ENCODE measurements at regions not wholly inside any gene's neighbourhood (a gene's known extent, or its start where the extent isn't known, plus 50 kb on each side); places are given as distances from the start of the nearest gene placed in this dataset.
A peak's percentile ranks its signal among the peaks of the same experiment; 100 is the strongest.
"Not testable (repeated sequence)": the region's sequence is repeated elsewhere in the genome, so short reads cannot be mapped to it uniquely, and the experiment has no call there.

DNA sequence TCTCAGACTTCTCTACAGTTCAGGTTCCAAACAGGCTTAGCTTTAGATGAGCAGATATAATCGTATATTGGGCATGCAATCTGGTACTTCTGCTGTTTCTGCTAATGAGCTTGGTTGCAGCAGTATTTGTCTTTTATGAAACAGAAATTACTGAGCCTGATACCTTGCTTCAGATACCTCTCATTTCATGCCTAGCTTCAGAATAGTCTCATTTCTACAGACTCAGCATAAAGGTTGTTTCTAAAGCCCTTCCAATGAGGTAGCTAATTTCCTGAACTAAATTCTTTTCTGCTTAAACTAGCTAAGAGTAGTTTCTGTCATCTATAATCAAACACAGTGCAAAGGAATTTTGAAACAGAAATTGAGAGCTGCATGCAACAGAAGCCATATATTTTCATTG is 275.0 kb upstream of the KITLG start:
- Histone ChIP-seq H3K36me3 (replicated peaks; ENCODE audit: insufficient read depth, low read length) (no peaks in the 10 kb centered on the region), H3K9me3 (replicated peaks; ENCODE audit: insufficient read depth, low read length) (no peaks in the 10 kb centered on the region), H3K9ac (ENCODE audit: low read length) (no peak overlapping the region), H2AFZ (ENCODE audit: low read length) (peak overlapping the region; percentile 33; the same call in 1 of the 2 replicates), H3F3A (ENCODE audit: insufficient read depth, low read length) (peaks cover 16% of the 10 kb centered on the region), H3K4me3 (ENCODE audit: low read length) (no peak overlapping the region), H3K79me2 (ENCODE audit: low read length) (no peaks in the 10 kb centered on the region), H3K9me2 (replicated peaks; ENCODE audit: insufficient read depth, low read length) (no peaks in the 10 kb centered on the region), H3K27me3 (replicated peaks; ENCODE audit: insufficient read depth, low read length) (no peaks in the 10 kb centered on the region), H3K4me2 (ENCODE audit: low read depth, low read length) (peak overlapping the region; percentile 51), H3K27ac (ENCODE audit: low read length) (peak overlapping the region; percentile 41; the same call in 1 of the 2 replicates), H4K20me1 (ENCODE audit: insufficient read depth, low read length) (no peaks in the 10 kb centered on the region), H3K4me1 (ENCODE audit: low read length) (peaks cover 21% of the 10 kb centered on the region)
- DNase-seq, result peak; percentile 74
- TF ChIP-seq CTCF (IDR thresholded peaks at IDR 0.05; ENCODE audit: low read length) (no peak), EZH2 (optimal IDR thresholded peaks at IDR 0.05; ENCODE audit: low read depth, low read length) (no peak), EZH2phosphoT487 (IDR thresholded peaks at IDR 0.05; ENCODE audit: low read length) (no peak)

GRCh38 chr12:88854260-88854659 is 274.0 kb upstream of the KITLG start:
- Histone ChIP-seq H3K4me1 (ENCODE audit: low read length) (peaks cover 21% of the 10 kb centered on the region), H3K4me3 (ENCODE audit: low read length) (no peak overlapping the region), H3K36me3 (replicated peaks; ENCODE audit: insufficient read depth, low read length) (no peaks in the 10 kb centered on the region), H3K27me3 (replicated peaks; ENCODE audit: insufficient read depth, low read length) (no peaks in the 10 kb centered on the region), H3F3A (ENCODE audit: insufficient read depth, low read length) (peaks cover 16% of the 10 kb centered on the region), H3K27ac (ENCODE audit: low read length) (no peak overlapping the region), H3K79me2 (ENCODE audit: low read length) (no peaks in the 10 kb centered on the region), H4K20me1 (ENCODE audit: insufficient read depth, low read length) (no peaks in the 10 kb centered on the region), H2AFZ (ENCODE audit: low read length) (no peak overlapping the region), H3K9me2 (replicated peaks; ENCODE audit: insufficient read depth, low read length) (no peaks in the 10 kb centered on the region), H3K4me2 (ENCODE audit: low read depth, low read length) (no peak overlapping the region), H3K9ac (ENCODE audit: low read length) (no peak overlapping the region), H3K9me3 (replicated peaks; ENCODE audit: insufficient read depth, low read length) (no peaks in the 10 kb centered on the region)
- DNase-seq, result no peak
- TF ChIP-seq EZH2 (optimal IDR thresholded peaks at IDR 0.05; ENCODE audit: low read depth, low read length), result no peak
- no peak for TF ChIP-seq EZH2phosphoT487 (IDR thresholded peaks at IDR 0.05; ENCODE audit: low read length)
- TF ChIP-seq CTCF (IDR thresholded peaks at IDR 0.05; ENCODE audit: low read length), result no peak

DNA sequence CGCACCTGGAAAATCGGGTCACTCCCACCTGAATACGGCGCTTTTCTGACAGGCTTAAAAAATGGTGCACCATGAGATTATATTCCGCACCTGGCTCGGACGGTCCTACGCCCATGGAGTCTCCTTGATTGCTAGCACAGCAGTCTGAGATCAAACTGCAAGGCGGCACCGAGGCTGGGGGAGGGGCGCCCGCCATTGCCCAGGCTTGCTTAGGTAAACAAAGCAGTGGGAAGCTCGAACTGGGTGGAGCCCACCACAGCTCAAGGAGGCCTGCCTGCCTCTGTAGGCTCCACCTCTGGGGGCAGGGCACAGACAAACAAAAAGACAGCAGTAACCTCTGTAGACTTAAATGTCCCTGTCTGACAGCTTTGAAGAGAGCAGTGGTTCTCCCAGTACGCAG is 267.0 kb upstream of the KITLG start:
- not testable (repeated sequence) for H3K79me2 ChIP-seq (ENCODE audit: low read length); H2AFZ ChIP-seq (ENCODE audit: low read length); H4K20me1 ChIP-seq (ENCODE audit: insufficient read depth, low read length); H3K4me1 ChIP-seq (ENCODE audit: low read length); H3K9me2 ChIP-seq (replicated peaks; ENCODE audit: insufficient read depth, low read length); H3F3A ChIP-seq (ENCODE audit: insufficient read depth, low read length); DNase-seq; H3K9me3 ChIP-seq (replicated peaks; ENCODE audit: insufficient read depth, low read length); H3K4me2 ChIP-seq (ENCODE audit: low read depth, low read length); H3K9ac ChIP-seq (ENCODE audit: low read length); H3K4me3 ChIP-seq (ENCODE audit: low read length); H3K27me3 ChIP-seq (replicated peaks; ENCODE audit: insufficient read depth, low read length); H3K27ac ChIP-seq (ENCODE audit: low read length); H3K36me3 ChIP-seq (replicated peaks; ENCODE audit: insufficient read depth, low read length)

- no peaks in the 10 kb centered on the region for H3F3A ChIP-seq (ENCODE audit: insufficient read depth, low read length)
- H3K9me2 ChIP-seq (replicated peaks; ENCODE audit: insufficient read depth, low read length), result no peaks in the 10 kb centered on the region
- TF ChIP-seq EZH2phosphoT487 (IDR thresholded peaks at IDR 0.05; ENCODE audit: low read length) (no peak), EZH2 (optimal IDR thresholded peaks at IDR 0.05; ENCODE audit: low read depth, low read length) (no peak), CTCF (IDR thresholded peaks at IDR 0.05; ENCODE audit: low read length) (no peak)
- no peaks in the 10 kb centered on the region for H3K4me1 ChIP-seq (ENCODE audit: low read length)
- no peaks in the 10 kb centered on the region for H3K9me3 ChIP-seq (replicated peaks; ENCODE audit: insufficient read depth, low read length)
- H2AFZ ChIP-seq (ENCODE audit: low read length), result no peak overlapping the region
- no peaks in the 10 kb centered on the region for H3K36me3 ChIP-seq (replicated peaks; ENCODE audit: insufficient read depth, low read length)
- no peaks in the 10 kb centered on the region for H3K79me2 ChIP-seq (ENCODE audit: low read length)
- no peak overlapping the region for H3K9ac ChIP-seq (ENCODE audit: low read length)
- H3K27me3 ChIP-seq (replicated peaks; ENCODE audit: insufficient read depth, low read length), result no peaks in the 10 kb centered on the region
- H4K20me1 ChIP-seq (ENCODE audit: insufficient read depth, low read length), result no peaks in the 10 kb centered on the region
- no peak overlapping the region for H3K4me2 ChIP-seq (ENCODE audit: low read depth, low read length)
- H3K27ac ChIP-seq (ENCODE audit: low read length), result no peak overlapping the region
- DNase-seq, result no peak
- H3K4me3 ChIP-seq (ENCODE audit: low read length), result no peak overlapping the region
These were observed 264.2 kb upstream of the KITLG start for GRCh38 chr12:88844426-88844825.

Measured in MM.1S (cell line).